Effector memory CD8-positive, alpha-beta T cell (primary cell): ENCODE measurements at regions not wholly inside any gene's neighbourhood (a gene's known extent, or its start where the extent isn't known, plus 50 kb on each side); places are given as distances from the start of the nearest gene placed in this dataset.

Source experiments
- ATAC-seq: fragments of 150-1000 bp; cut with Tn5 transposase; replicated peaks from 2 replicates; pipeline ENCODE4 v1.10.0; 2021; ENCODE audit warnings: mild to moderate bottlenecking, moderate library complexity
- DNase-seq, 3 experiments: peaks; one replicate each; pipeline ENCODE4 v3.0.0; 2021
- H3K27ac Mint-ChIP-seq, 2 donors: one replicate each; pipeline ENCODE4 v1.8.0; 2022; ENCODE audit warnings: mild to moderate bottlenecking in 2 of 2, mixed read lengths in 2 of 2, moderate library complexity in 2 of 2
- H3K27me3 Mint-ChIP-seq, 2 donors: one replicate each; pipeline ENCODE4 v1.8.0; 2022; ENCODE audit warnings: mixed read lengths in 2 of 2
- H3K36me3 Mint-ChIP-seq: one replicate; pipeline ENCODE4 v1.8.0; 2022; ENCODE audit warnings: mild to moderate bottlenecking, moderate library complexity, mixed read lengths; ENCODE audit not compliant: insufficient read depth
- H3K4me1 Mint-ChIP-seq, 2 donors: one replicate each; pipeline ENCODE4 v1.8.0; 2022; ENCODE audit warnings: low read depth in 2 of 2, mixed read lengths in 2 of 2
- H3K4me3 Mint-ChIP-seq, 2 donors: one replicate each; pipeline ENCODE4 v1.8.0; 2022; ENCODE audit warnings: mild to moderate bottlenecking in 2 of 2, mixed read lengths in 2 of 2, moderate library complexity in 2 of 2
- H3K9me3 Mint-ChIP-seq, 2 donors: one replicate each; pipeline ENCODE4 v1.8.0; 2022; ENCODE audit warnings: mixed read lengths in 2 of 2

DNA sequence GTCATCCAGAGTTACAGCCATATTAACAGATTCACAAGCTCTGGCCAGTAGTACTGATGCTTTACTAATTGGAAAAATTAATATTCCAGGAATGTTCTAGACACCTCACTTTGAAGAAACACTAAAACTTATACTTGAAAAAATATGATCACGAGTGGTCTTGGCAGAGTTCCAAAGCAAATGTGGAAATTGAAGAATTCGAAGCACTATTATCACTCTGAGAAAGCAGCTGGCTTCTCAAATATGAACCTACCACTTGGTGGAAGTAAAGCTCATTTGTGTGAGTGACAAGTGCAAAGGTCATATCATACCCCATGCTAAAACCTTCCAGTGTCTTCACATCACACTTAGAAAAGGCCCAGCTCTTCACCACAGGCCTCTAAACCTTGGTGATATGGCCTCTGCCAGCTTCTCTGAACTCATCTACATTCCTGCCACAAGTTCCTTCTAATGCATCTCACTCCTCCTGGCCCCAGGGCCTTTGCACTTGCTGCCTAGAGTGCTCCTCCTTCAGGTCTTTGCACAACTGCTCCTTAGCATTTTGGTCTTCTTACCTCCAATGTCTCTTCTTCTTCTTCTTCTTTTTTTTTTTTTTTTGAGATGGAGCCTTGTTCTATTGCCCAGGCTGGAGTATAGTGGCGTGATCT, 175.7 kb upstream of the SMIM23 start:
- Mint-ChIP-seq H3K9me3 (peaks cover 0 to 4% of the 10 kb centered on the region in 2 donors), H3K4me1 (no peaks in the 10 kb centered on the region), H3K4me3 (no peak overlapping the region), H3K27ac (no peak overlapping the region), H3K27me3 (peaks cover 42 to 62% of the 10 kb centered on the region in 2 donors), H3K36me3 (no peaks in the 10 kb centered on the region)
- no peak for ATAC-seq
- DNase-seq: no peak

DNA sequence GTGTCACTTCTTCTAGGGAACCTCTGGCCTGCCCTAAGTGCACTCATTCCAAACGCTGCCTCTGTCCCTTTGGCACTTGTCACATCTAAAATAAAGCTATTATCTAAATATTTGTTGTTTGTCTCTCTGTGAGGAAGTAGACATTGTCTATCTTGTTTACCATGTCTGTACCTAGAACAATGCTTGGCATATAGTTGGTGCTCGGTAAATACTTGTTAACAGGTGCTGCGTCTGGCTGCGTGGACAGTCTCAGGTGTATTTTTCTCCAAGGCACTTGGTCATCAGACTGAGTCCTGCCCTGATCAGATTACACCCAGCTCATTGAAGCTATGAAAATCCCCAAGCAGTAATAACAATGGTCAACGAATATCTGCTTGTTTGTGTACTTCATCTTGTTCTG, 174.9 kb upstream of the SMIM23 start:
- Mint-ChIP-seq H3K36me3 (no peaks in the 10 kb centered on the region), H3K27me3 (peaks cover 40 to 62% of the 10 kb centered on the region in 2 donors), H3K4me3 (no peak overlapping the region), H3K9me3 (peaks cover 0 to 4% of the 10 kb centered on the region in 2 donors), H3K27ac (no peak overlapping the region), H3K4me1 (no peaks in the 10 kb centered on the region)
- DNase-seq (no peak), ATAC-seq (no peak)

GRCh38 chr5:171612749-171613148, 172.9 kb upstream of the SMIM23 start:
- no peaks in the 10 kb centered on the region for H3K9me3 Mint-ChIP-seq
- H3K36me3 Mint-ChIP-seq: no peaks in the 10 kb centered on the region
- DNase-seq (no peak), ATAC-seq (no peak)
- peaks cover 24 to 64% of the 10 kb centered on the region in 2 donors for H3K27me3 Mint-ChIP-seq
- no peak overlapping the region for H3K4me3 Mint-ChIP-seq
- H3K4me1 Mint-ChIP-seq: no peaks in the 10 kb centered on the region
- no peak overlapping the region for H3K27ac Mint-ChIP-seq

GRCh38 chr5:171614511-171614910, 171.1 kb upstream of the SMIM23 start:
- H3K27ac Mint-ChIP-seq: no peak overlapping the region
- no peaks in the 10 kb centered on the region for H3K9me3 Mint-ChIP-seq
- H3K27me3 Mint-ChIP-seq: peaks cover 14 to 54% of the 10 kb centered on the region in 2 donors
- H3K36me3 Mint-ChIP-seq: no peaks in the 10 kb centered on the region
- ATAC-seq (no peak), DNase-seq (no peak)
- no peak overlapping the region for H3K4me3 Mint-ChIP-seq
- no peaks in the 10 kb centered on the region for H3K4me1 Mint-ChIP-seq

DNA sequence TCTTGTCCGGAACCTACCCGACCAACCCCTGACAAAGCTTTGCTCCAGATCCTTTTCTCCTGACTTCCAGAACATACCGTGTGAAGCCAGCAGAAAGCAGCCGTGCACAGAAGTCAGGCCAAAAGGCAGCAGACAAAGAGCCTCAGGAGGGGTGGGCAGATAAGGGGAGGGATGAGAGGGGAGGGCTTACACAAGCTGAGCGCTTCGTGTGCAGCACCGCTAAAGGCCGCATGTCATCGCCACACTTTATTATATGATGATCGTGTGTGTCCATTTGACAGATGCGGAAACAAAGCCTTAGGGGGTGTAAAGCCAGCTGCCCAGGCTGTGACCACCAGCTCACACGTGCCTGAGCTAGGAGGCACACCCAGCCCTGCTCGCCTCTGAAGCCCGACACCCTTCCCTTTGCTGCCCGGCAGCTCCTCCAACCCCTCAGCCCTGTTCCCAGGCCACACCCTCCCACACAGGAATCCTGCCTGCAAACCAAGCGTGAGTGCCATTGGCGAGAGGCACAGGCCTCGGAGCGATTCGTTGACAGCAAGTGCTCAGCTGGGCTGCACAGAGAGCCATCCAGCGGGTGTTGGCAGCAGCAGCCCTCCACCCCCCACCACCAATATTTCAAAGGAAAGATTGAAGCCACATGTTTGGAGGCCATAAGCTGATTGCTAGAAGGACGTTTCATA, 170.5 kb upstream of the SMIM23 start:
- no peaks in the 10 kb centered on the region for H3K9me3 Mint-ChIP-seq
- H3K4me3 Mint-ChIP-seq: no peak overlapping the region
- H3K4me1 Mint-ChIP-seq: no peaks in the 10 kb centered on the region
- no peak for DNase-seq
- peaks cover 14 to 49% of the 10 kb centered on the region in 2 donors for H3K27me3 Mint-ChIP-seq
- H3K27ac Mint-ChIP-seq: no peak overlapping the region
- no peaks in the 10 kb centered on the region for H3K36me3 Mint-ChIP-seq
- no peak for ATAC-seq

- no peak for DNase-seq
- Mint-ChIP-seq H3K27ac (no peak overlapping the region), H3K27me3 (peaks cover 14 to 41% of the 10 kb centered on the region in 2 donors), H3K9me3 (no peaks in the 10 kb centered on the region), H3K36me3 (no peaks in the 10 kb centered on the region), H3K4me1 (no peaks in the 10 kb centered on the region), H3K4me3 (no peak overlapping the region)
- ATAC-seq: no peak
These were observed 169.6 kb upstream of the SMIM23 start for GRCh38 chr5:171615705-171616640.

DNA sequence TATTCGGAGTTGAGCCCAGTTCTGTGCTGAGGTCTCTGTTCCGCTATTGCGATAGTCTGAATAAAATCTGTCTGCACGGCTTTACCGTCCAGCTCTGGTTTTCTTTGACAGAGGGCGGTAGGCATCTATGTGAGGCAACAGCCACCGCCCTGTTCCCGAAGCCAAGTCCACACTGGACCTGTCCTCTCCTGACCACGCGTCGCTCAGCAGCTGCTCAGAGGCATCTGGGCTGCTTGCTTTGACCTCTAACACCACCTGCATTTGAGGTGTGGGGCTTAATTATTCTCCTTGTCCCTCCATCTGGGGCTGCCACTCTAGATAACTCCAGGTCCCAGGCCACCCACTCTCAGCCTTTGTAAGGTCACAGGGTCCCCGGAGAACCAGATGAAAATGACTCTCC, 168.4 kb upstream of the SMIM23 start:
- no peak for ATAC-seq
- H3K36me3 Mint-ChIP-seq: no peaks in the 10 kb centered on the region
- H3K27me3 Mint-ChIP-seq: peaks cover 12 to 28% of the 10 kb centered on the region in 2 donors
- H3K4me1 Mint-ChIP-seq: no peaks in the 10 kb centered on the region
- no peak overlapping the region for H3K27ac Mint-ChIP-seq
- no peaks in the 10 kb centered on the region for H3K9me3 Mint-ChIP-seq
- no peak overlapping the region for H3K4me3 Mint-ChIP-seq
- DNase-seq: no peak

DNA sequence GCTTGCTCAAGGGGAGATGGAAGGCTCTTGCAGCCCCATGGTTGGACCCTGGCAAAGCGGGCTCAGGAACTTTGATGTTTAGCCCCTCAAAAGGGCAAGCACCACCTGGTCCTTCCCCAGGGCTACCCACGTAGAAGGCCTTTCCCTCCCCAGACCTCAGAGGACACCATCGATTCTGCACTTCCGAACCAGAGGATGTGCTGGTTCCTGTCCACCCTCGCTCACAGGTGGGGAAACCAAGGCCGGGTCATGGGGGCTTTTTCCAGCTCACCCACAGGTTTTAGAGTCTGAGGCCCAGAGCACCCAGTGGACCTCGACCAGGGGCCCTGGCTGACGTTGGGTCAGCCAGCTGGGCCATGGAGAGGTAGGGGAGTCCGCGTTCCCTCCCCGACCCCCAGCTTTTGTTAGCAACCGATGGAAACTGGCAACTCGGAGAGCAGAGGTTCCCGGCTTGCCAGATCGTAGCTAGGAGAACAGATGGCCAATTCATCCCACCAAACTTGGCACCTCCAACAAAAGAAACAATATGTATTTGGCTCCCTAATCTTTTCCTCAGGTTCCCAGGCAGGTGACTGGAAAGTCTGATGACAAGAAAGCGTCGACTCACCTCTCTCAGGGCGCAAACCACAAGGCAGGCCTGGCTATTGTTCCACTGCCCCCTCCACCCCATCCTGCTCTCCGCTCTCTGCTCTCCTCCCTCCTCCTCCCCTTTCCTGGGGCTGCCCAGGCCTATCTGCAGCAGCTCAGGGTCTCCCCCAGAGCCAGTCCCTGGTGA, 167.6 kb upstream of the SMIM23 start:
- no peak for DNase-seq
- Mint-ChIP-seq H3K27ac (no peak overlapping the region), H3K27me3 (peaks cover 9 to 20% of the 10 kb centered on the region in 2 donors), H3K4me3 (no peak overlapping the region), H3K9me3 (no peaks in the 10 kb centered on the region), H3K4me1 (no peaks in the 10 kb centered on the region), H3K36me3 (no peaks in the 10 kb centered on the region)
- ATAC-seq: no peak

DNA sequence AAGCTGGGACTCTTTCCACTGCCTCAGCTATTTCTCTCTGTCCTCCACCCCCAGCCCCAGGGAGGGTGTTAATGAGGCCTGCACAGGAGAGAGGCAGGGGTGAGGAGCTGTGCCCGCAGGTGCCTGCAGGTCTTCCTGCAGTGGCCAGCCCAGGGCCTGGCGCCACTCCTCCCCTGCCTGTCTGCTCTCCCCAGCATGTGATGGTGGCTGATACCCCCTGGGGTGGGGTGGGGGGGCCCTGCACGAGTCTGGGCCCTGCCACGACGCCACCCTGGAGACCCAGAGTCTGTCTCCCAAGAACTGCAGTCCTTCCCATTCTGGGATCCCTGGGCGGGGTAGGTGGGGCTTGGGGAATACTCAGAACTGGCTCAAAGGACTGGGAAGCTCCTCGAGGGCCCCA, 166.4 kb upstream of the SMIM23 start:
- H3K27ac Mint-ChIP-seq: no peak overlapping the region
- ATAC-seq: no peak
- no peaks in the 10 kb centered on the region for H3K36me3 Mint-ChIP-seq
- H3K9me3 Mint-ChIP-seq: no peaks in the 10 kb centered on the region
- H3K4me1 Mint-ChIP-seq: no peaks in the 10 kb centered on the region
- H3K4me3 Mint-ChIP-seq: no peak overlapping the region
- H3K27me3 Mint-ChIP-seq: peaks cover under 1 to 8% of the 10 kb centered on the region in 2 donors
- no peak for DNase-seq

DNA sequence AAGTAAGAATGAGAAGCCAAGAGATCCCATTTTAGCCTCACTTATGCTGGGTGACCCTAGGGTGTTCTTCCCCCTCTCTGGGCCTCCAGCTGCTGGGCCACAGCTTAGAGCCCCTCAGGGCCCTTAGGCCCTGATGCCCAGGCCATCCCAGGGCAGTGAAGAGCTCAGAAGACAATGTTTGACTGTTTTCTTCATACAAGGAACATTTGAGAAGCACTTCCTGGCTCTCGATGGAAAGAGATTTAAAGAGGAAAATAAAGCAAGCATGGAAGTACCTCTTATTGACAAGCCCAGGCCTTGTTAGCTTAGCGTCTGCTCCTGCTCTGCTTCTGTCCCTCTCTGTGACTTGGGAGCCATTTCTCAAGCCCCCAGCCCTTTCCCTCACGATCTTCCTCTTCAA, 165.9 kb upstream of the SMIM23 start:
- Mint-ChIP-seq H3K4me1 (no peaks in the 10 kb centered on the region), H3K9me3 (no peaks in the 10 kb centered on the region), H3K27ac (no peak overlapping the region), H3K36me3 (no peaks in the 10 kb centered on the region), H3K27me3 (peaks cover 0 to 8% of the 10 kb centered on the region in 2 donors), H3K4me3 (no peak overlapping the region)
- DNase-seq (no peak), ATAC-seq (no peak)

GRCh38 chr5:171622010-171622409, 163.6 kb upstream of the SMIM23 start:
- Mint-ChIP-seq H3K27me3 (peaks cover 0 to 9% of the 10 kb centered on the region in 2 donors), H3K27ac (no peak overlapping the region), H3K4me3 (no peak overlapping the region), H3K36me3 (no peaks in the 10 kb centered on the region), H3K4me1 (no peaks in the 10 kb centered on the region), H3K9me3 (no peaks in the 10 kb centered on the region)
- DNase-seq (no peak), ATAC-seq (no peak)

- Mint-ChIP-seq H3K27me3 (peaks cover under 1 to 14% of the 10 kb centered on the region in 2 donors), H3K4me3 (no peak overlapping the region), H3K4me1 (no peaks in the 10 kb centered on the region), H3K9me3 (no peaks in the 10 kb centered on the region), H3K27ac (no peak overlapping the region), H3K36me3 (no peaks in the 10 kb centered on the region)
- ATAC-seq: no peak
- no peak for DNase-seq
These were observed 162.5 kb upstream of the SMIM23 start for GRCh38 chr5:171623107-171623506.

GRCh38 chr5:171623551-171624097, 162.0 kb upstream of the SMIM23 start:
- H3K9me3 Mint-ChIP-seq: no peaks in the 10 kb centered on the region
- H3K27me3 Mint-ChIP-seq: peaks cover 6 to 20% of the 10 kb centered on the region in 2 donors
- H3K36me3 Mint-ChIP-seq: no peaks in the 10 kb centered on the region
- no peak overlapping the region for H3K27ac Mint-ChIP-seq
- no peak overlapping the region for H3K4me3 Mint-ChIP-seq
- ATAC-seq: no peak
- no peaks in the 10 kb centered on the region for H3K4me1 Mint-ChIP-seq
- no peak for DNase-seq
